22Rv1 (cell line): ENCODE measurements at regions not wholly inside any gene's neighbourhood (a gene's known extent, or its start where the extent isn't known, plus 50 kb on each side); places are given as distances from the start of the nearest gene placed in this dataset.

Experiments
- CTCF ChIP-seq: fragments of 450-650 bp; IDR thresholded peaks from 2 replicates; pipeline ENCODE4 v1.5.1; 2017; ENCODE audit warnings: mild to moderate bottlenecking
- ZFX ChIP-seq: fragments of 450-650 bp; IDR thresholded peaks from 2 replicates; pipeline ENCODE4 v1.6.1; 2017; ENCODE audit warnings: antibody characterized with exemption, borderline replicate concordance

GRCh38 chr10:81520688-81521087 is 354.3 kb upstream of the NRG3 start:
- TF ChIP-seq CTCF (no peak), ZFX (no peak)
